ENCODE measurements at regions not wholly inside any gene's neighbourhood (a gene's known extent, or its start where the extent isn't known, plus 50 kb on each side); places are given as distances from the start of the nearest gene placed in this dataset.

DNA sequence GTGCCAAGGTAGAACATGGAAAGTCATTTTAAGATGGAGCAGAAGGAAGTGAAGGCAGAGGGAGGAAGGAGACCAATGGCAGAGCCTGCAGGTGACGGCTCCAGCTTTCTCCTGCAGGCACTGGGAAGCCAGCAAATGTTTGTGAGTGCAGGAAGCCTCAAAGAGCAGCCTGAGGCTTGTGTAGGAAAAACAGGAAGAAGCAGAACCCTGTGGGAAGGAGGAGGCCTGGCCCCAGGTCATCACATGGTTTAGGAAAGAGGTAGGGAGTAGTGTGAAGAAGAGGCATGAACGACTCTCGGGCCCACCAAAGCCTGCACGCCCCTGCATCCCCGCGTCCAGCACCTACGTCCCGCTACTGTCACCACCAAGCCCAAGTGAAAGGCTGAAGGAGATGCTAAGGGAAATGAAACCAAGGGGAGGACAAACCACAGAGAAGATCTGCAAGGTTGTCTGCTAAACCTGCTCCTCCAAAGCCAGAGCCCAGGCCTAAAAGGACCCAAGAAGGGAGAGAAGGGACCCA lies 151.5 kb downstream of the CHST1 start:
- DNase-seq: no peak

DNA sequence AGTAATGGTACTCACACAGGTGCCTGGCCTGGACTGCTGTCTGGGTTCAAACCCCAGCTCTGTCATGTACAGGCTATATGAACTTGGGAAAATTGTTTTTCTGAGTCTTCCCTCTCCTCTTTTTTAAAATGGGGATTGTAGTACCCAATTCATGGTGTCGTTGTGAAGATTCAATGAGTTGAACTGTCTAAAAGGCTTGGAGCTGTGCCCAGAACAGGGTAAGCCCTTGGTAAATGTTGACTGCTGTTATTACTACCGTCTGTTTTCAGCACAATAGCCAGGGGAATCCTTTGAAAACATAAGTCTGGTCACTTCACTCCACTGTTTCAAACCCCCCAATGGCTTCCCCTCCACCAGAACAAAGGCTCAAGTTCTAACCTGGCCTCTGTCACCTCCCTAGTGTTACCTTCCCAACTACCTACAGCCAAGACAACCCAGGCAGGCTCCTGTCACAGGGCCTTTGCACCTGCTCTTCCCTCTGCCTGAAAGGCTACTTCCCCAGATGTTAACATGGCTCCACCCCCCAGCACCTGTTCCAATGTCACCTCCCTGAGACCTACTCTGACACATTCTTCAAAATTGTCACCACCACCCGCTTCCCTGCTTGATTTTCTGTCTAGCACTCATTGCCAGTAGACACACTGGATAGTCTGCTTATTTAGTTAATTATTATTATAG lies 152.8 kb downstream of the CHST1 start:
- no peak for DNase-seq

DNA sequence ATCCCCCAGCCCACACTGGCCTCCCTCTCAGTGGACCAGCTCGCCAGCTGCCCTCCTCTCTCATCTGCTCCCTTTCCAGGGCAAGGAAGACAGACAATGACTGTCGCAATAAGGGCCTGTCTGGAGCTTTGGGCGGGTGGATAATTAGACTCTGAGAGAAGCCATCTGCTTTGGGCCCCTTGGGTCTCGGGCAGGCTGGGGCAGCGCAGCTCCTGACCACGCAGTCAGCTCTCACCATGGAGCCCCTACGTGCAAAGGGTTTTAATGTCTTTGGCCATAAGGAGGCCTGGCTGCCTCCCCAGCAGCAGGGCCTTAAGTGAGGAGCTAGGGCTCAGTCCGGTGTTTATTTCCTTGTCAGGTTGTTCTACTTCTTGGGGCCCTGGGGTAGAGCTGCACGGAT lies 153.9 kb downstream of the CHST1 start:
- no peak for DNase-seq

DNA sequence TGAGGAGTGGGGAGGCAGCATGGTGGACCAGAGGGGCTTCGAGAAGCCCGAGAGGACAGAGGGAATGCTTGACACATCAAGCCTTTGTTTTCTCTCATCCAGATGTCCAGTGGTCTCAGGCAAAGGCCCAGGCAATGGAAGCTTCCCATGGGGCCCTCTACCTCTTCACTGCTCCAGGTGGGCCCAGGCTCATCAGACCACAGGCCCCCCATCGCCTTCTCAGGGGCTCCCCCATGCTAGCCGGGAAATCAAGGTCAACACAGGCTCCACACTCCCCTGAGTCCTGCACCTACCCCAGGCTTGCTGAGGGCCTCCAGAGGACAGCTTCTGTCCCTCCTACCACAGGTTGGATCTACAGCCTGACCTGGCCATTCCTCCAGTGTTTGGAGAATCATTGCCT lies 157.5 kb downstream of the CHST1 start:
- DNase-seq: no peak

DNA sequence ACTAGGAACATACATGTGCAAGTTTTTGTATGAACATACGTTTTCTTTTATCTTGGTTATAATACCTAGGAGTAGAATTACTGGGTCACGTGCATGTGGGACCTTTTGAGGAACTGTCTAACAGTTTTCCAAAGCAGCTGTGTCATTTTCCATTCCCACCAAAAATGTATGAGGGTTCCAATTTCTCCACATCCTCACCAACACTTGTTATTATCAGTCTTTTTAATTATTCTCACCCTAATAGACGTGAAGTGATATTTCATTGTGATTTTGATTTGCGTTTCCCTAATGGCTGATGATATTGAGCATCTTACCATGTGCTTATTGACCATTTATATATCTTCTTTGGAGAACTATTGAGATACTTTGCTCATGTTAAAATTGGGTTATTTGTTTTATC lies 162.1 kb downstream of the CHST1 start:
- no peak for DNase-seq

DNA sequence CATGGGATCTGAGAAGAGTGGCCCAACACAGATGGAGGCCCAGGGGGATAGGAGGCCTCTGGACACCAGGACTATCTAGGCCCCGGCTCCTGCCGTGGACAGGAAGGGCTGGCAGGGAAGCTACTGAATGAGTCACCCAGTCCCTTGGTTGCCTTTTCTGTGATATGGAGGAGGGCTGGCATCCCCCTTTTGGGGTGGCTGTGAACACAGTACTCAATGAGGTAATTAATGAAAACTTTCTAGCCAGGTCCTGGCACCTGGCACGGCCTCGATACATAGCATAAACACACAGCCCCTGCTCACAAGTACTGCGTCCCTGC lies 163.2 kb downstream of the CHST1 start:
- no peak for DNase-seq

DNA sequence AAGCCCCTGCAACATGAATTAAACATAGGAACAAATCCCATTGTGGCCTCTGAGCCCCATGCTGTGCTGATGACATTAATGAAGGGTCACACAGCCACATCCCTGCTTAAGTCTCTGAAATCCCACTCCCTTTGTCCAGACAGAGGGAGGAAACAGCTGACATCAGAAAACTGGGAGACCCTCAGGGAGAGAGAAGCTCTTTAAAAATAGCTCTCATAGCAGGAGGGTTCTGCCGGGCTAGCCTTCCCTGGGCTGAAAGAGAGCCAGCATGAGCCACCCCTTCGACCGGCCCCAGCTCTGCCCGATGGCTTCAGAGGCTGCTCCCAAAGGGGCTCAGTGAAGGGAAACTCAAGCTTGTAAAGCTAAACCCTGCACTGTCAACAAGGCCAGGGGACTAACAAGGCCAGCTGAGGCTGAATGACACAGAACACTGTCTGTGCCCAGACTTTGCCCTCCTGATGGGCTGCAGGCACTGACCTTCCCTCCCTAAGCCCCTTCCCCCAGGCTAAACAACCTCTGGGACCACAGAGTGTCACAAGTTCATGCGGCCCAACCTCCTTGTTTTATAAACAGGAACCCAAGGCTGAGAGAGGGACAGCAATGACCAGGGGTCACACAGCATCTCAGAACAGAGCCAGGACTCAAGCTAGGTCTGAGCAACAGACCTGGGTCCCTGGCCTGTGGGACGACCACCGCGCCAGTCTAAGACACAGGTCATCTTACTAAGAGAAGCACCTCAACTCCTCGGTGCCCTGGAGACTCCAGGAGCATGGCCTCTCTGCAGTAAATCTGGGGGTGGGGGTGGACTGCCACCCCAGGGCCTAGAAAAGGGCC lies 163.8 kb downstream of the CHST1 start:
- DNase-seq: no peak

DNA sequence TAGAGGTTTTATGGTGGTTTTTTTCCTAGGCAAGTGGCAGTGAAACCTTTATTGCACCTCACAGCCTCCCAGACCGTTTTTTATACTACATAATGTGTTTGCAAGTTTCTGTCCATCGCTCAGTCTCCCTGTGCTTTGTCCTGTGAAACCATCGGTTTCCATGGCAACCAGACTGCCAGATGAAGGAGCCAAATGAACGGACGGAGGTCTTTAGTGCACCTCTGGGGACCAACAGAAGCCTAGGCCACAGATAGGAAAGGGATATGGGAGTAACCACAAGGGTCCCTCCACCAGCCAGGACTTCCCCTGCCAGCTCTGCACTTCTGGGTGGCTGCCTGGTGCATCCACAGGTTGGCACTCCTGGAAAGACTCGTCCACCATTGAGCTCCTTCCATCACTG lies 165.0 kb downstream of the CHST1 start:
- no peak for DNase-seq

DNA sequence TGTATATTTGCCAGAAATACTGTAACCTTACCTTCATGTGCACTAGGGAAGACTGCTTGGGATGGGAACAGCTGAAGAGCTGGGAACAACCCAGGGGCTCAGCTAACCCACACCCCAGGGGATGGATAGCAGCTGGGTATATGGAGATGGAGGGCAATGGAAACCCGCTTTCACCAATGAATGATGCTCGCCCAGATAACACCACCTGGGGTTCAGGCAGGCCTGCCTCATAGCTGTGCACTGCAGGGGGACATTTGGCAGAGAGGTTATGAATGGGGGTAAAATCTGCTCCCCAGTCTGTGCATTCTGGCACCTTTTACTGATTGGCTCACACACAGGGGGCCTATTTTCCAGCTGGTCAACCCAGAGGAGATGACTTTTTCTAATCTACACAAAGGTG lies 170.7 kb downstream of the CHST1 start:
- no peak for DNase-seq

DNA sequence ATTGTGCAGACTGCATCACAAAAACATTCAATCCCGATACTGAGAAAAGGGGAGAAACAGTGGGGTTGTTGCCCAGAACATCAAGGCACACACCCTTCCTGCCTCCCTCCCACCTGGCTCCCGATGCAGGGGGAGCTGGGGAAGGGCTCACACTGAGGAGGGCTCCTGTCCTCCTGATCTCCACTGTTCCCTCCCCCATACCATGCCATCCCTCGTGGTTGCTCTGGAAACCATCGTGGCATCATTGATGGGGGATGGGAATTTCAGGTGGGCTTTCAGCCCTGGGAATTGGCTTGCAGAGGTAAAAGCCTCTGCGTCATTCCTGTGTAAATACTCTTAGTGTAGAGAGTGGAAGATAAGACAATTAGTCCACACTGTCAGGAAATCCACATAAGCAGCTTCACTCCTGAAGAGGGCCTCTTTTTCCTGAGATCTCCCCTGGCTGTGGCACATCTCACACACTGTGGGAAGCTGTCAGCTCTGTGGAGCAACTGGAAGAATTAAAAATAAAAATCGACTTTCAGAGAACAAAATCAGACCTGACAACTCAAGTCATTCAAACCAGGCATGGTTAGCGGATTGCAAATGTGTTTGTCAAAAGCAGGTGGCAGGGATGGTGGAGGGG lies 176.0 kb downstream of the CHST1 start:
- DNase-seq: no peak

DNA sequence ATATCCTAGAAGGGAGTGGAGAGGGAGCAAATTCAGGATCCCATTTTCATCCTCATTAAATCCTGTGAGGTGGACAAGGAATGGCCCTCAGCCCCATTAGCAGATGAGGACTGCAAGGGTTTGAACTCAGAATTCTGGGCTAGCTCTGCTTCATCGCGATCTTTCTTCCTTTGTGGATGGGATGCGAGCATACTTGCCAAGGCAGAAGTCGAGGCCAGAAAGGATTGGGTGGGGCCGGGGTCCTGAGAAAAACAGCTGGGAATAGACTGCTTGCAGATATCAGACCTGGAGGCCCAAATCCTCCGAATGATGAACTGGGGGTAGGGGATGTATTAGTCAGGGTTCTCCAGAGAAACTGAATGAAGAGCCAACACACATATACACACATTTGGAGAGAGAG lies 179.0 kb downstream of the CHST1 start:
- DNase-seq: no peak

DNA sequence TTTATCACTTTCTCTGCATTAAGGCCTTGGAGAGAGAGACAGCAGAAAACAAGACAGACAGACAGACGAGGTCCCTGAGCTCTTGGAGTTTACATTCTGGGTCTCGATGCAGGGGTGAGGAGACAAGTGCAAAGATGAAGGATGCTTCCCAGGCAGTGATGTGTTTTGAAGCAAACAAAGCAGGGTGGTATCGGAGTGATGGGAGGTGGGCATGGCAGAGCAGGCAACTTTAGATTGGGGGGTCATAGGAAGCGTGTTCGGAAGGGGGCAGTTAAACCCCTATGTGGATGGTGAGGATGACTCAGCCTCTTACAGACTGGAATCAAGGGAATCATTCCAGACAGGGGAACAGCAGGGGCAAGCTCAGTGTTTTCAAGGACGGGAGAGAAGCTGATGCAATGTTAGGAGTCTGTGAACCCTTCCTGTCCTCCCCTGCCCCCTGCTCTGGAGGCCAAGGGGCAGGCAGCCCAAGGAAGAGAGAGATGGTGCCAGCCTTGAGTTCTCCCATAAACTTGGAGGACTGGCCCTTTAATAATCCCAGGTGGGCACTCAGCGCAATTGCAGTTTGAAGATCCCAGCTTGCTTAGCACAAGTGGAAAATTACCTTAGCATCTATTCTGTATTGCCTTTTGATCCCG lies 180.2 kb downstream of the CHST1 start:
- DNase-seq: no peak

DNA sequence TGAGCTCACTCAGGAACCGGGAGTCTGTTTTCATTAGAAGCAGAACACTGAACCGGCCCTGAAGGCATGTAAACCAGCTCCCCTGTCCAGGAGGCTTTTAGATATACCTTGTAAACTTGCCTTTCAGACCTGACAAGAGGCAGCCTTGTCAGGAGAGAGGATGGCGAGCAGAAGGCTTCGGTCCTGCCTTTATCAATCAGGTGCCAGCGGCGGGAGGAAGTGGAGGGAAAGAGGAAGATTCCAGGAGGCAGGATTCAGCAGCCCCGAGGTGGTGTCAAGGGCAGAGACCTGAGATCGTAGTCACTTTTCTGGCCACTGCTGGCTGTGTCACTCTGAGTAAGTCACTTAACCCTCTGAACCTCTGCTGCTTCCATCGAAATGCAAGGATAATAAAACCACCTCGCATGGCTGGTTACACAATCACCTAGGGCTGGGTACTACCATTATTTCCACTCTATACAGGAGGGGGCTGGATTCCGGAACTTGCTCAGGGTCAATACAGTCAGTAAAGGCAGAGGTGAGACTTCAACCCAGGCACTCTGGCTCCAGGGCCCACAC lies 181.0 kb downstream of the CHST1 start:
- DNase-seq: no peak

DNA sequence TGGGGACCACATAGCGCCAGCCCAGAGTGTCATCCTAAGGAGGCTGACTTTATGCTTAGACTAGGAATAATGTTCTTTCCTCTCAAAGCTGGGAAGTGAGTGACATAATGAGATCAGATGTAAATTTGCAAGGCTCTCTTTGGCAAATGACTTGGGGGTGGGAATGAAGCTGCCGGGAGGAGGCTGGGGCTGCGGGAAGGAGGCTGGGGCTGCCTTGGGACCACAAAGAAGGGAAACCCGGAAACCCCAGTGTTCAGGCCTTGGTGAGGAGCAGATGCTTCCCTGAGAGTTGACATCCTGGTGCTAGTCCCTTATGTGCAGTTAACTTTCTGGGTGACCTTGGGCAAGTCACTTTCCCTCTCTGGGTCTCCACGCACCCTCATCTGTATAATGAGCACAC lies 182.0 kb downstream of the CHST1 start:
- no peak for DNase-seq

DNA sequence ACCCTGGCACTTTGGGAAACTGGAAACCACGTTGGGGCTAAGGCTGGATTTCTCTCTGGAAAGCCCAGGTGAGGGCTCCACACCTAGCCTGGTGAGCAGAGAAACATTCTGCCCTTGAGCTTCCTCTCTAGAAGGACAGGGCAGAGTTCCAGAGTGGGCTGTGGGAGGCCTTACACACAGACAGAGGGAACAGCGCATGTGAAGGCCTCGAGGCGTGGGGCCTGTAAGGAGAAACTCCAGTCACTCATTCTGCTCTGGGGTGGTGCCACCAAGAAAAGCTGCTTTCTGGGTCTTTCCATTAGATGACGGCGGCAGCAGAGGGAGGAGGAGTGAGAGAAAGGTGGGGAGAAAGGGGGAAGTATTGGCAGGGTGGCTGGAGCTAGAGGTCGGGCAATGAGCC lies 183.1 kb downstream of the CHST1 start:
- DNase-seq: no peak

DNA sequence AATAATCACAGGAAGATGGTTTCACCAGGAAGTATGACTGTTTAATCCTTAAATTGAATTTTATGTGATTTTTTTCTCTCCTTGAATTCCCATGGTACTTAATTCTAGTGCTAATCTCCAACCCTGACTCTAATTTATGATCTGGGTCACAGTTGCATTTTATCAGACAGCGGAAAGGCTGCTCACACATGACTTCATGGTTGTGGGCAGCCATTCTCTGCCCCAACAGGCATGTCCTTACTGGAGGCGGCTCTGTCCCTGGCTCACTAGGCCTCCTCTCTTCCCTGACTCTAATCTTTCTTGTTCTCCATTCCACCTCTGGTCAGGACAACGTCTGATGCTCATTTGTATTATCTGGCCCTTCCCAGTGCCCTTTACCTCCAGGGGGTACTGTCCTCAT lies 184.4 kb downstream of the CHST1 start:
- DNase-seq: no peak

DNA sequence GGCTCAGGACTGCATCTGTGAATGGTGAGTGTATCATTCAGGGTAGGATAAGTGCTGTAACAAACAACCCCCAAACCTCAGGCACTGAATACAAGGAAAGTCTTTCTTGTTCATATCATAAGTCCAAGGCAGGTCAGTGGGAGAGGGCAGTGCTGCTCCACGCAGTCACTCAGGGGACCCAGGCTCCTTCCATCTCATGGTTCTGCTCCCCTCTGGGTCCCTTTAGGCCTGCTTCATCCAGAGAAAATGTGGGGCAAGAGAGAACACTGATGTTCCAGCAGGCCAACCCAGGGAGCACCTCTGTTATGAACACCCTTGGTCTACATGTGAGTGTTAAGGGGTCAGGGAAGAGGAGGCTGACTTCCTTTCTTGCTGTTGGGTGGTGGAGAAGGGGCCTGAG lies 187.8 kb downstream of the CHST1 start:
- DNase-seq: no peak

DNA sequence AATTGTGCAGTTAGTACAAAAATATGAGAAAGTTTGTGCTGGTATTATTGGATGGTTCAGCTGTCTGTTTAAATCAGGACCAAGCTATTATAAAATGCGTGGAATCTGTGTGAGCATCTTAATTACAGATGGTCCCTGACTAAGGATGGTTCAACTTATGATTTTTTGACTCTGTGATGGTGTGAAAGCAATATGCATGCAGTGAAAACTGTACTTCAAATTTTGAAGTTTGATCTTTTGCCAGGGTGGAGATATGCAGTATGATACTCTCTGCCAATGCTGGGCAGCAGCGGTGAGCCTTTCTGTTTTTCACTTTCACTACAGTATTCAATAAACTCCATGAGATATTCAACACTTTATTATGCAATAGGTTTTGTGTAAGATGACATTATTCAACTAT lies 189.3 kb downstream of the CHST1 start:
- DNase-seq: no peak

DNA sequence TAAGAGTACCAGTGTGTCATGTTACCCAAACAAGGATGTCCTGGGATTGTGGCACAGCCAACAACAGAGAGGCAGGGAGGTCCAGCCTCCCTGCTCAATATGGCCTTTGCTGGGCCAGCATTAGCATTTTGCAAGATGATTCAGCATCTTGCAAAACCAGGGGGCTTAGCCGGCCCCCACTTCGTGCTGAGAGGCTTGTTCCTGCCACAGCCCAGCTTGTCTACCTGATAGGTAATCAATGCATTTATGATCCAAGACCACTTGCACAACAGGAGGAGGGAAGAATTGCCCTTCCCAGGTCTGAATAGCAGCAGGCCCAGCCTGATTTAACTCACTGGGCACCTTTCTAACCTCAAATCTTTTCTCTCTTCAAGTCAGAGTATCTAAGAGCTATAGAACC lies 189.0 kb upstream of the SYT13 start:
- DNase-seq: no peak

DNA sequence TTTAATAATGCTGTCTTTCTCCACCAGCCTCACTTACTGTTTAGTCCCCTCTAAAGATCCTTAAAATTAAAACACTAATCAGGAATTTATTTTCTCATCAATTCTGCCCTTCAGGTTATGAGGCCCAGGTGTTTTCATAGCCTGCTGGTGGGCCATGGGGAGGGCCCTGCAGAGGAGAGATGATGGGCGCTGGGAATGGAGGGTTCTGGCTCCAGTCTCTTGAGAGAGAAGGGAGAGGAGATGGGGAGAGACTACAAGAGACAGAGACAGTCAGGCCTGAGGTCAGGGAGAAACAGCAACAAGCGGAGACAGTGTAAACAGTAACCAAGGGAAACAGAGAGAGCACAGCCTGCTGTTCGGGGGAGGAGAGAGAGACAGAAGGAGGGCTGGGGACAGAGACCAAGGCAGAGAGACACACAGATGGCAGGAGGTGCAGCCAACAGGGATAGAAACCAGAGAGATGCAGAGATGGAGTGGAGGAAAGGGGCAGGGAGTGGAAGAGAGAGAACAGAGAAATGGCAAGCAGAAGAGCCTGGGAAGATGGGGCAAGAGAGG lies 187.3 kb upstream of the SYT13 start:
- no peak for DNase-seq

DNA sequence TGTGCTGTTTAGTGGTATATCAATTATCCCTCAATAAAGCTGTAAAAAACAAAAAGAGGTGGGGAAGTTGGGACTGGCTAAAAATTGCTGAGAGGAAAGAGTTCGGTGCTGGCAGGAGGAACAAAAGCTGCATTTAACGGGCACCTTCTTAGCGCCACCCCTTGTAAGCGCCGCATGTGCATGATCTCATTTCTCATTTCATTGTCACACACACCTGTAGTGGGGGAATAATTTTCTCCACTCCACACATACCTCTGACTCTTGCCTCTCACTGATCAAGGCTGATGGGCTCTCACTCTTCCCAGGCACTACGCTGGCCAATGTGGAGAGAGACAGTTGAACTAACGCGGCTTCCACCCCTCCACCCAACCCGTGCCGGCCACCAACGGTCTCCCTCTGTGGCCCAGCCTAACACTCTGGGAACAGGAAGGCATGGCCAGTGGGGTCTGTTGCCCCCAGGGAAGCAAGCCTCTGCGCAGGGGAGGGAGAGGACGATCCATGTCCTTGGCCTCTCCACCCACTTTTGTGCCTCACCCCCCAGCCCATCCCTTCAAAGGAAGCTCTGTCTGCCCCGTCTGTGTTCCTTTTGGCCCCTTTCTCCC lies 186.7 kb upstream of the SYT13 start:
- no peak for DNase-seq

DNA sequence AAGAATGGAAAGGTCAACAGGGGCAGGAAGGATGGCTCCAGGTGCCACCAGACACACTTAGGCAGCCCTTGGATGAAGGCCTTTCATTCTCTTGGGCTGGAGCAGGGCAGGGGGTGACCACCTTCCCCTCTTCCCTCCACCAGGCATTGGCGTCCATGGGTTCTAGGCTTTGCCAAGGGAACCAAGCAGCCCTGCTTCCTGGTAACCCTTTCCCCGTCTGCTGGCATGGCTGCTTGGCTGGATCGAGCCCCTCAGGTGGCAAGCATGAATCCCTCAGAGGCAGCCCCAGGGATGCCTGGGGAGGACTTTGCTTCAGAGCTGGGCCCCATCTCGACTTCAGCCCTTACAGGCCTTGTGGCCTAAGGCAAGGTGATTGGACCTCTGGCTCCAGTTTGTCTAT lies 185.1 kb upstream of the SYT13 start:
- no peak for DNase-seq

DNA sequence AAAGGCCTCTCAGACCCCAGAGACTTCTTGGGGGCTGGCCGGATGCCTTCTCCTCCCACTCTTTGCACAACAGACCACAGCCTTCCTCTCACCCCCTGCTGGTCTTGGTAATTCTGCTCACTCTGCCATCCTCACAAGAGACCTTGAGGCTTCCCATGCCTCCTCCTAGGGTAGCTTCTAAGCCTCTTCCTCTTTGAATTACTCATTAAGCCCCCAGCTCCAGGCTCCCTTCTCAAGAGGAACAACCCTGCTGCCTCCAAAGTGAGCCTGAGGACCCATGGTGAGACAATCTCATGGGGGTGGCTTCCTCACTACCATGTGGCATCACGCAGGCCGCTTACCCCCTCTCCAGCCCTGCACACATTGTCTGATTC lies 184.6 kb upstream of the SYT13 start:
- DNase-seq: no peak

All from NCI-H2107 (cell line).